Panc1 (cell line): ENCODE measurements at regions not wholly inside any gene's neighbourhood (a gene's known extent, or its start where the extent isn't known, plus 50 kb on each side); places are given as distances from the start of the nearest gene placed in this dataset.

Experiments used
- ATAC-seq: fragments of 200-7000 bp; cut with Tn5 transposase; 2 replicates; pipeline ENCODE4 v1.9.1; 2020; ENCODE audit warnings: mild to moderate bottlenecking, moderate library complexity
- BruUV-seq: library from RNA; stranded (reverse); fragments of 400-500 nt; replicated peaks from 2 replicates; lab custom pipeline; 2021; lab: Mats Ljungman, UMichigan
- CTCF ChIA-PET: fragments of 300-600 bp; sonication (Branson Sonifier 250); formaldehyde crosslinking; loops from one replicate; lab custom pipeline; 2022; ENCODE audit warnings: antibody characterized with exemption; lab: Charles Lee
- POLR2A ChIA-PET: fragments of 300-600 bp; sonication (Branson Sonifier 250); formaldehyde crosslinking; loops from one replicate; lab custom pipeline; 2022; ENCODE audit warnings: antibody characterized with exemption; lab: Charles Lee
- DNase-seq: peaks from one replicate; pipeline ENCODE4 v3.0.0-alpha.2; 2010; ENCODE audit warnings: low read depth, low spot score
- H3K27ac ChIP-seq: 2 replicates; pipeline ENCODE4 v1.5.1; 2011; ENCODE audit warnings: mild to moderate bottlenecking, low read length, inconsistent platforms
- H3K27me3 ChIP-seq: fragments of 200-500 bp; sonication (Bioruptor generic); 2 replicates; pipeline ENCODE4 v1.6.0; 2014; ENCODE audit warnings: low read length, inconsistent platforms; ENCODE audit not compliant: control insufficient read depth, insufficient read depth
- H3K36me3 ChIP-seq: fragments of 200-500 bp; sonication (Bioruptor generic); 2 replicates; pipeline ENCODE4 v1.5.1; 2014; ENCODE audit warnings: inconsistent platforms, mild to moderate bottlenecking, low read length, moderate library complexity; ENCODE audit not compliant: control insufficient read depth, insufficient read depth
- H3K4me1 ChIP-seq: 2 replicates; pipeline ENCODE4 v1.5.1; 2011; ENCODE audit warnings: inconsistent platforms, mild to moderate bottlenecking, low read length, moderate library complexity; ENCODE audit not compliant: control insufficient read depth, insufficient read depth
- H3K4me3 ChIP-seq, 2 experiments: 2 replicates each; pipeline ENCODE4 v1.5.1; 2011 to 2012; ENCODE audit warnings: low read depth in 2 of 2, low read length in 2 of 2, mild to moderate bottlenecking in 2 of 2, inconsistent platforms in 1 of 2, moderate library complexity in 1 of 2
- H3K9me3 ChIP-seq: fragments of 200-500 bp; sonication (Bioruptor generic); 2 replicates; pipeline ENCODE4 v1.5.1; 2014; ENCODE audit warnings: low read depth, mild to moderate bottlenecking, inconsistent platforms, low read length, moderate library complexity; ENCODE audit not compliant: control insufficient read depth, insufficient read depth
- CTCF ChIP-seq: fragments of 450-650 bp; IDR thresholded peaks from 2 replicates; pipeline ENCODE4 v1.5.1; 2017; ENCODE audit warnings: mild to moderate bottlenecking
- POLR2AphosphoS5 ChIP-seq: IDR thresholded peaks from 2 replicates; pipeline ENCODE4 v1.6.1; 2012; ENCODE audit warnings: mild to moderate bottlenecking, low read depth, low read length, moderate library complexity
- REST ChIP-seq, 2 experiments: IDR thresholded peaks; 2 replicates each; pipeline ENCODE4 v1.6.1; 2011 to 2012; ENCODE audit warnings: low read depth in 2 of 2, control low read depth in 1 of 2, low read length in 1 of 2, mild to moderate bottlenecking in 1 of 2, moderate library complexity in 1 of 2; ENCODE audit not compliant: insufficient read depth in 1 of 2
- SIN3A ChIP-seq: IDR thresholded peaks from 2 replicates; pipeline ENCODE4 v1.6.1; 2012; ENCODE audit warnings: low read depth, mild to moderate bottlenecking, low read length, moderate library complexity, borderline replicate concordance; ENCODE audit not compliant: insufficient read depth
- TCF7L2 ChIP-seq: IDR thresholded peaks from 2 replicates; pipeline ENCODE4 v1.6.1; 2011; ENCODE audit warnings: mild to moderate bottlenecking, low read depth, low read length, inconsistent platforms
- in situ Hi-C: cut with HindIII; loops from 2 replicates; pipeline ENCODE4 v1.10.0; 2016; ENCODE audit warnings: low sequenced_read_pairs, low pct_unique_long_range_greater_than_20kb
- intact Hi-C: fragments of 100-400 bp; cut with micrococcal nuclease; formaldehyde crosslinking; loops from one replicate; pipeline ENCODE4 v1.10.0; 2022; ENCODE audit not compliant: unreplicated experiment

GRCh38 chr11:122517403-122518379 lies 137.8 kb upstream of the UBASH3B start:
- H3K27me3 ChIP-seq: peaks cover 30% of the 10 kb centered on the region
- ChIA-PET CTCF (no interaction called here), POLR2A (no interaction called here)
- in situ Hi-C loops (no loop called here), intact Hi-C loops (no loop called here)
- TF ChIP-seq REST (IDR thresholded peaks at IDR 0.05; ENCODE audit: insufficient read depth in 1 of 2, low read depth in 2 of 2, low read length in 1 of 2) (no peak), POLR2AphosphoS5 (no peak), SIN3A (no peak), TCF7L2 (no peak), CTCF (no peak)
- no peaks in the 10 kb centered on the region for H3K4me1 ChIP-seq
- DNase-seq (no peak), ATAC-seq (no peak)
- no peaks in the 10 kb centered on the region for H3K9me3 ChIP-seq
- no TSS peak for BruUV-seq
- H3K36me3 ChIP-seq: no peaks in the 10 kb centered on the region
- H3K4me3 ChIP-seq: no peak overlapping the region
- no peak overlapping the region for H3K27ac ChIP-seq

- no peaks in the 10 kb centered on the region for H3K9me3 ChIP-seq
- peaks cover 26% of the 10 kb centered on the region for H3K27me3 ChIP-seq
- ATAC-seq (no peak), DNase-seq (no peak)
- TF ChIP-seq TCF7L2: no peak
- TF ChIP-seq SIN3A: no peak
- TF ChIP-seq CTCF: no peak
- no peak for TF ChIP-seq REST (IDR thresholded peaks at IDR 0.05; ENCODE audit: insufficient read depth in 1 of 2, low read depth in 2 of 2, low read length in 1 of 2)
- TF ChIP-seq POLR2AphosphoS5: no peak
- no peaks in the 10 kb centered on the region for H3K36me3 ChIP-seq
- no peak overlapping the region for H3K27ac ChIP-seq
- no peaks in the 10 kb centered on the region for H3K4me1 ChIP-seq
- H3K4me3 ChIP-seq: no peak overlapping the region
- CTCF ChIA-PET: no interaction called here
- in situ Hi-C loops (no loop called here), intact Hi-C loops (no loop called here)
- POLR2A ChIA-PET: interaction anchor here (0.7 kb wide), 1 partner anchor 671 kb away, joined by 3 read pairs; no protein-coding TSS in a partner anchor
- no TSS peak for BruUV-seq
Observed at GRCh38 chr11:122516686-122517085, 138.8 kb upstream of the UBASH3B start.
